ENCODE measurements at regions not wholly inside any gene's neighbourhood (a gene's known extent, or its start where the extent isn't known, plus 50 kb on each side); places are given as distances from the start of the nearest gene placed in this dataset.
A peak's percentile ranks its signal among the peaks of the same experiment; 100 is the strongest.

DNA sequence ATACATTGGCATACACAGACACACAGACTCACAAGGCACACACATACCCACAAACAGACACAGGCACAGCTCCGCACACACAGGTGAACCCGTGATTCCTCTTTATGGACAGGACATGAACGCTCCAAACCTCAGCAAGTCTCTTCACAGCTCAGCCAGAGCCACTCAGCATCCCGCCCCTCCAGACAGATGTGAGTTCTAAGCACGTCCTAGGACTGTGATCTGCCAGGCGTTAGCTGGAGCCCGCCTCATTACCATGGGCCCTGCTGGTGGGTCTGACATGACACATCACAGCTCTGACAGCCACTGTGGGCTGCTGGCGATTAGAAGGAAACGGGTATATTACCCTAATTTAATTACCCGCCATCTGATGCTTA lies 176.7 kb upstream of the PPP2R2D start:
- TF ChIP-seq, protein P1, sequence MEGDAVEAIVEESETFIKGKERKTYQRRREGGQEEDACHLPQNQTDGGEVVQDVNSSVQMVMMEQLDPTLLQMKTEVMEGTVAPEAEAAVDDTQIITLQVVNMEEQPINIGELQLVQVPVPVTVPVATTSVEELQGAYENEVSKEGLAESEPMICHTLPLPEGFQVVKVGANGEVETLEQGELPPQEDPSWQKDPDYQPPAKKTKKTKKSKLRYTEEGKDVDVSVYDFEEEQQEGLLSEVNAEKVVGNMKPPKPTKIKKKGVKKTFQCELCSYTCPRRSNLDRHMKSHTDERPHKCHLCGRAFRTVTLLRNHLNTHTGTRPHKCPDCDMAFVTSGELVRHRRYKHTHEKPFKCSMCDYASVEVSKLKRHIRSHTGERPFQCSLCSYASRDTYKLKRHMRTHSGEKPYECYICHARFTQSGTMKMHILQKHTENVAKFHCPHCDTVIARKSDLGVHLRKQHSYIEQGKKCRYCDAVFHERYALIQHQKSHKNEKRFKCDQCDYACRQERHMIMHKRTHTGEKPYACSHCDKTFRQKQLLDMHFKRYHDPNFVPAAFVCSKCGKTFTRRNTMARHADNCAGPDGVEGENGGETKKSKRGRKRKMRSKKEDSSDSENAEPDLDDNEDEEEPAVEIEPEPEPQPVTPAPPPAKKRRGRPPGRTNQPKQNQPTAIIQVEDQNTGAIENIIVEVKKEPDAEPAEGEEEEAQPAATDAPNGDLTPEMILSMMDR (IDR thresholded peaks at IDR 0.05), result no peak
- no peak for TF ChIP-seq POLR2A (IDR thresholded peaks at IDR 0.05)
- WGBS, 2 donors, result 66 to 76% methylated on average over 10 of the region's 10 CpGs
- DNase-seq (ENCODE audit: low spot score in 2 of 2), result peak in 1 of 2 donors; percentile 76
- intact Hi-C loops (cut with DNase I; ENCODE audit: low total_unique reads), result no loop called here
- H3K4me3 ChIP-seq (ENCODE audit: low read depth, poor library complexity, severe bottlenecking), result no peak overlapping the region

DNA sequence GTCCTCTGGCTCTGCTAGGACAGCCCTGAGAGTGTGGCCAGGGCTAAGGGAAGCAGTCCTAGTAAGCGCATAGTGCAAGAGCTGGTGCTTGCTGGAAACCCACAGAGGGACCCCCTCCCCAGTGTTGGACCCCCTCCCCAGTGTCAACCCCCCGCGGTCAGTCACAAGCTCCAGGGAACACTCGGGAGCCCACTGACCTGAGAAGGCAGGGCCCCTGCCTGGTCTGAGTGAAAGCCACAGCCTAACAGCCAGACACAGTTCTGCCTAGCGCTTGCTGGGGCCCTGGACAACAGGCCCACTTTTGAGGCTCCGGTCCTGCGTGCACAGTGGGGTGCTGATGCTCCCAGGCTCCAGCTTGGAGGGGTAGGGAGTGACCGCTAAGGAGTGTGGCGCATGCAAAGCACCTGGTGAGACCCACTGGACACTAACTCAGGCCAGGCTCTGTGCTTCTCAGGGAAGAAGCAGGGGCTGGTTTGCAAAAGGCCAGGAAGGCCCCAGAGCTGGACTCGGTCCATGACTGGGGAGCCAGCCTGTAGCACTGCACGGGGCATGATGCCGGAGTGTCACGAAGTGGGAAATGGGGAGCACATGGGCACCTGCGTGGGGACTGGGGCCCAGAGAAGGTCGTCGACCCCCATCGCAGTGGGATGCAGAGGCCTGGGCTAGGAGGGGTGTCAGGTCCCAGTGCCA lies 175.8 kb upstream of the PPP2R2D start:
- no peak for TF ChIP-seq POLR2A (IDR thresholded peaks at IDR 0.05)
- TF ChIP-seq, protein P1 (IDR thresholded peaks at IDR 0.05), result no peak
- intact Hi-C loops (cut with DNase I; ENCODE audit: low total_unique reads), result no loop called here
- peak overlapping the region; percentile 3 for H3K4me3 ChIP-seq (ENCODE audit: low read depth, poor library complexity, severe bottlenecking)
- DNase-seq (ENCODE audit: low spot score in 2 of 2), result peak in 1 of 2 donors; percentile 67
- 90 to 92% methylated on average over 17 of the region's 17 CpGs for WGBS, 2 donors

- no peak for TF ChIP-seq POLR2A (IDR thresholded peaks at IDR 0.05)
- TF ChIP-seq, protein P1 (IDR thresholded peaks at IDR 0.05), result no peak
- H3K4me3 ChIP-seq (ENCODE audit: low read depth, poor library complexity, severe bottlenecking), result no peak overlapping the region
- intact Hi-C loops (cut with DNase I; ENCODE audit: low total_unique reads), result no loop called here
- WGBS, 2 donors, result 86 to 90% methylated on average over 14 to 17 of the region's 17 CpGs
- peak in 1 of 2 donors; percentile 72 for DNase-seq (ENCODE audit: low spot score in 2 of 2)
Measured at GRCh38 chr10:131725581-131726069, 175.2 kb upstream of the PPP2R2D start.

DNA sequence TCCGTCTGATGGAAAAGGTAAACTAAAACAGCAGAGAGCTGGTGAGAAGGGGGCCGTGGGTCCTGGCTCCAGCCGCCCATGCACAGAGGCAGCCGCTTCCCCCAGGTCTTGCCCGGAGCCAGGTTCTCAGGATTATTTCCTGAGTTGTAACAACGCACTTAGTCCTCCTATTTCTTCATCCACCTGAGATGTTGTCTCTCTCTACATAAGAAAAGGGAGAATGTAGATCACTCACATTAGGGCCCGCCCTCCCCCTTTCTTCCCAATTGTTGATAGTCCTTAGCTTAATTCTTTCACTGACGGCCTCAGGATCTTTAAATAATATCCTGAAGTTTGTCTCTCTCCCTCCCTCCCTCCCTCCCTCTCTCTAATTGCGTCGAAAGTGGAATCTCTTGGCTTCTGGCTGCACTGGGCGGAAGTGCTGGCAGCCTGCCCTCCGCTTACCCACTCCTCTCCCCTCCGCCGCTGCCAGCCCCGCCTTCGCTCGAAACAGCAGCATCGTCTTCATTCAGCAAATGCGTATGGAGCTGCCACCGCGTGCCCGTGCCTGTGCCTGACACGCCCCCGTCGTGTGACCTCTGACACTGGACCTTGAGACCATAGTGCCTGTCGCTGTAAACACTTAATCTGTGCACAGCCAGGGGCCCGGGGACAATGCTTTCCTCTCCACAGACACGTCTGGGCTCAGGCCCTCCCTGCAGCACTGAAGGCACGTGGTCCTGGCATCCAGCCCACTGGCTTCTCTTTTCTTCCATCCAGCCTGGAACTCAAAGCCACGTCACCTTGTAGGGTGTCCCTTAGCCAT lies 174.5 kb upstream of the PPP2R2D start:
- peak; percentile 58 to 82 for DNase-seq (ENCODE audit: low spot score in 2 of 2)
- no peak overlapping the region for H3K4me3 ChIP-seq (ENCODE audit: low read depth, poor library complexity, severe bottlenecking)
- 14 to 26% methylated on average over 30 of the region's 30 CpGs for WGBS, 2 donors
- no peak for TF ChIP-seq POLR2A (IDR thresholded peaks at IDR 0.05)
- TF ChIP-seq, protein P1 (IDR thresholded peaks at IDR 0.05), result no peak
- intact Hi-C loops (cut with DNase I; ENCODE audit: low total_unique reads), result no loop called here

DNA sequence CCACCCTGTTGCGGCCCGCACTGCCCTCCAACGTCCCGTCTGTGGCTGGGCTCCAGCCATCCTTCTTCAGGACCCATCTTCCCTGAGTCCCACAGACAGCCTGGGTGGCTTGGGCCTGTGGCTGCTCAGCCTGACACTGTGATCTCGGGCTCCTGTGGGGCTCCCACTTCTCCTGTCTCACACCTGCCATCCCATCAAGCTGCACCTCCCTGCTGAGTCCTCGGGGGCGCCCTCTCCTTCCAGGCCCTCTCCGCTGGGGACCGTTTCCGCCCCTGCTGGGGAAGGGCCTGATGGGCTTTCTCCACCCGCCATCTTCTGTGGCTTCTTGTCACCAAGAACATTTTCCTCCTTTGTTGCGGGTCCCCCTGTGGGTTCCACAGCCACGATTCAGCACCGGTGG lies 173.8 kb upstream of the PPP2R2D start:
- WGBS, 2 donors, result 70 to 76% methylated on average over 14 of the region's 14 CpGs
- H3K4me3 ChIP-seq (ENCODE audit: low read depth, poor library complexity, severe bottlenecking), result no peak overlapping the region
- intact Hi-C loops (cut with DNase I; ENCODE audit: low total_unique reads), result no loop called here
- TF ChIP-seq, protein P1 (IDR thresholded peaks at IDR 0.05), result no peak
- no peak for TF ChIP-seq POLR2A (IDR thresholded peaks at IDR 0.05)
- DNase-seq (ENCODE audit: low spot score in 2 of 2), result peak in 1 of 2 donors; percentile 60
